ENCODE measurements at regions not wholly inside any gene's neighbourhood (a gene's known extent, or its start where the extent isn't known, plus 50 kb on each side); places are given as distances from the start of the nearest gene placed in this dataset.

- TF ChIP-seq ZNF207 (IDR thresholded peaks at IDR 0.05; ENCODE audit: borderline replicate concordance) (no peak), IKZF2 (IDR thresholded peaks at IDR 0.05) (no peak), MEF2A (IDR thresholded peaks at IDR 0.05; ENCODE audit: insufficient read depth, low read depth, low read length) (no peak), ASH2L (IDR thresholded peaks at IDR 0.05; ENCODE audit: borderline replicate concordance, low read depth) (no peak), BCL3 (IDR thresholded peaks at IDR 0.05; ENCODE audit: borderline replicate concordance, insufficient read depth, low read depth, low read length, poor library complexity, severe bottlenecking) (no peak)
Measured at GRCh38 chr7:47093320-47094234, 488.3 kb downstream of the TNS3 start (continued).

GRCh38 chr7:47092336-47092735 lies 489.6 kb downstream of the TNS3 start:
- FAIRE-seq: no peak
- H3K4me1 ChIP-seq (ENCODE audit: control insufficient read depth, insufficient read depth, low read length): no peaks in the 10 kb centered on the region
- no peaks in the 10 kb centered on the region for H4K20me1 ChIP-seq (ENCODE audit: control insufficient read depth, insufficient read depth)
- H3K36me3 ChIP-seq (ENCODE audit: control insufficient read depth in 2 of 2, insufficient read depth in 2 of 2, low read length in 1 of 2): no peaks in the 10 kb centered on the region
- H3K4me3 ChIP-seq: no peak overlapping the region
- H2AFZ ChIP-seq (ENCODE audit: control insufficient read depth, low read depth, low read length): no peak overlapping the region
- ATAC-seq: no peak
- in situ Hi-C loops (cut with MboI): loop anchor here (25.0 kb wide), 1 partner anchor 730 kb away; no protein-coding TSS in a partner anchor
- intact Hi-C loops (cut with micrococcal nuclease; ENCODE audit: unreplicated experiment): no loop called here
- no peak for DNase-seq (ENCODE audit: low read depth, low spot score)
- POLR2A ChIA-PET: no interaction called here
- CTCF ChIA-PET: interaction anchor here (1.0 to 3.9 kb wide), 7 partner anchors 8 to 1175 kb away, joined by 3 to 19 read pairs (median 4); no protein-coding TSS in a partner anchor
- no peaks in the 10 kb centered on the region for H3K9me3 ChIP-seq (replicated peaks; ENCODE audit: control insufficient read depth, insufficient read depth, low read length)
- H3K9ac ChIP-seq (ENCODE audit: control insufficient read depth, insufficient read depth, low read length): no peak overlapping the region
- H3K27me3 ChIP-seq (replicated peaks in 1 of 2; ENCODE audit: control insufficient read depth in 2 of 2, insufficient read depth in 2 of 2, low read length in 1 of 2): no peaks in the 10 kb centered on the region
- RAD21 ChIA-PET (ENCODE audit: unreplicated experiment): interaction anchor here (0.7 to 2.3 kb wide), 4 partner anchors 88 to 1188 kb away, joined by 3 to 12 read pairs (median 4); no protein-coding TSS in a partner anchor
- SMC1A ChIA-PET (ENCODE audit: uncharacterized antibody, unreplicated experiment): interaction anchor here (0.8 to 1.9 kb wide), 7 partner anchors 13 to 1176 kb away, joined by 3 to 5 read pairs (median 4); no protein-coding TSS in a partner anchor
- H3K79me2 ChIP-seq (ENCODE audit: control insufficient read depth, insufficient read depth, low read length): no peaks in the 10 kb centered on the region
- BruUV-seq (replicated peaks): no TSS peak
- no peak for TF ChIP-seq PAX8 (IDR thresholded peaks at IDR 0.05)
- TF ChIP-seq ZNF622 (IDR thresholded peaks at IDR 0.05): no peak
- no peak for TF ChIP-seq IRF3 (IDR thresholded peaks at IDR 0.05)
- no peak for TF ChIP-seq ZBTB33 (IDR thresholded peaks at IDR 0.05)
- no peak for TF ChIP-seq YY1 (IDR thresholded peaks at IDR 0.05; ENCODE audit: low read depth, low read length)
- no peak for TF ChIP-seq MTA2 (IDR thresholded peaks at IDR 0.05; ENCODE audit: low read depth)
- no peak for TF ChIP-seq RCOR1 (conservative IDR thresholded peaks at IDR 0.05; ENCODE audit: low read depth, low read length)
- no peak for TF ChIP-seq FOS (IDR thresholded peaks at IDR 0.05; ENCODE audit: borderline replicate concordance, extremely low read depth, insufficient read length)
- no peak for TF ChIP-seq STAT3 (IDR thresholded peaks at IDR 0.05; ENCODE audit: low read depth, low read length)
- no peak overlapping the region for H3K27ac ChIP-seq (ENCODE audit: control insufficient read depth, insufficient read depth)
- H3K4me2 ChIP-seq (ENCODE audit: control insufficient read depth, insufficient read depth): no peak overlapping the region
